Spleen (tissue), 7 donors: ENCODE measurements at regions not wholly inside any gene's neighbourhood (a gene's known extent, or its start where the extent isn't known, plus 50 kb on each side); places are given as distances from the start of the nearest gene placed in this dataset.

Source experiments
- POLR2A ChIP-seq, 3 donors: fragments of 450-650 bp; IDR thresholded peaks; one replicate each; pipeline ENCODE4 v1.5.1; 2017; ENCODE audit warnings: antibody characterized with exemption in 3 of 3, mild to moderate bottlenecking in 1 of 3
- POLR2AphosphoS5 ChIP-seq, 3 donors: sonication (generic); formaldehyde crosslinking; IDR thresholded peaks; one replicate each; pipeline ENCODE4 v1.5.1; 2017; ENCODE audit warnings: antibody characterized with exemption in 3 of 3
- TF ChIP-seq, protein P1 (sequence below), 11 experiments: fragments of 200-600 bp in 7 of 11; fragments of 450-650 bp in 4 of 11; sonication (generic) in 4 of 11; IDR thresholded peaks in 8 of 11; conservative IDR thresholded peaks in 3 of 11; 1 replicate in 7 of 11; 2 replicates in 4 of 11; pipeline versions ENCODE4 v1.4.0 to v1.8.0; 2016 to 2021; ENCODE audit warnings: antibody characterized with exemption in 11 of 11, inconsistent platforms in 4 of 11, mild to moderate bottlenecking in 1 of 11
- donor health status: DM: no; HTN: no; CAD: no; lungs with moderate emphysema.
- donor health status: DM: no; HTN: no; CAD: no.
- donor health status: DM: no; HTN: no; CAD: no.

DNA sequence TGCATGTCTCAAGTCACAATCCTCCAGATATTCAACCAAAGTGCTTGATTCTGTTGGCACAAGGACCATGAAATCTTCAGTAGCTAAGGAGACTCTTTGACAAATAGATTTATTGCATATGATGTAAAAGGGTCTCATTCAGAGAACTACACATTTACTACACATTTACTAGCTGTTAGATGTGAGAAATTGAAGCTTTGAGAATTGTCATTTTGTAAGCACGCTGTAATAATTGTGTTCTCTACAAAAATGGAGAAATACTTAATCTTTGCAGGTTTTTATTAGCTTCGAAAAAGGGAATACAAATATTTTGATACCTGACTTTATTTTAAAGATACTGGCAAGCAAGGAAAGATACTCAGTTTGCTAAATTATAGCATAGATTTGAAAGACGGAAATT lies 70.2 kb upstream of the CHD2 start:
- TF ChIP-seq, protein P1, sequence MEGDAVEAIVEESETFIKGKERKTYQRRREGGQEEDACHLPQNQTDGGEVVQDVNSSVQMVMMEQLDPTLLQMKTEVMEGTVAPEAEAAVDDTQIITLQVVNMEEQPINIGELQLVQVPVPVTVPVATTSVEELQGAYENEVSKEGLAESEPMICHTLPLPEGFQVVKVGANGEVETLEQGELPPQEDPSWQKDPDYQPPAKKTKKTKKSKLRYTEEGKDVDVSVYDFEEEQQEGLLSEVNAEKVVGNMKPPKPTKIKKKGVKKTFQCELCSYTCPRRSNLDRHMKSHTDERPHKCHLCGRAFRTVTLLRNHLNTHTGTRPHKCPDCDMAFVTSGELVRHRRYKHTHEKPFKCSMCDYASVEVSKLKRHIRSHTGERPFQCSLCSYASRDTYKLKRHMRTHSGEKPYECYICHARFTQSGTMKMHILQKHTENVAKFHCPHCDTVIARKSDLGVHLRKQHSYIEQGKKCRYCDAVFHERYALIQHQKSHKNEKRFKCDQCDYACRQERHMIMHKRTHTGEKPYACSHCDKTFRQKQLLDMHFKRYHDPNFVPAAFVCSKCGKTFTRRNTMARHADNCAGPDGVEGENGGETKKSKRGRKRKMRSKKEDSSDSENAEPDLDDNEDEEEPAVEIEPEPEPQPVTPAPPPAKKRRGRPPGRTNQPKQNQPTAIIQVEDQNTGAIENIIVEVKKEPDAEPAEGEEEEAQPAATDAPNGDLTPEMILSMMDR (IDR thresholded peaks at IDR 0.05 in 8 of 11, conservative IDR thresholded peaks at IDR 0.05 in 3 of 11) = no peak
- TF ChIP-seq POLR2A (IDR thresholded peaks at IDR 0.05) (no peak), POLR2AphosphoS5 (IDR thresholded peaks at IDR 0.05) (no peak)
